Neural cell (in vitro differentiated cells): ENCODE measurements at regions not wholly inside any gene's neighbourhood (a gene's known extent, or its start where the extent isn't known, plus 50 kb on each side); places are given as distances from the start of the nearest gene placed in this dataset.

ENCODE experiments used
- H2AFZ ChIP-seq: fragments of 200-600, 300-800 bp; sonication (generic), shearing (Covaris generic); 2 replicates; pipeline ENCODE4 v1.6.0; 2014; ENCODE audit warnings: low read depth, mild to moderate bottlenecking, antibody characterized with exemption, low read length, moderate library complexity
- H3F3A ChIP-seq: fragments of 200-600 bp; shearing (Covaris generic); 2 replicates; pipeline ENCODE4 v1.6.1; 2016; ENCODE audit warnings: mild to moderate bottlenecking, moderate library complexity, mixed read lengths, antibody characterized with exemption, low read length; ENCODE audit not compliant: insufficient read depth, poor library complexity, severe bottlenecking
- H3K27ac ChIP-seq: fragments of 200-600, 300-800 bp; sonication (generic), shearing (Covaris generic); 2 replicates; pipeline ENCODE4 v1.5.1; 2014; ENCODE audit warnings: mild to moderate bottlenecking, low read length, moderate library complexity
- H3K27me3 ChIP-seq: fragments of 300-800, 200-600 bp; sonication (generic), shearing (Covaris generic); 2 replicates; pipeline ENCODE4 v1.6.0; 2014; ENCODE audit warnings: mild to moderate bottlenecking, low read depth, low read length, moderate library complexity; ENCODE audit not compliant: insufficient read depth
- H3K36me3 ChIP-seq: fragments of 300-800, 200-600 bp; sonication (generic), shearing (Covaris generic); 2 replicates; pipeline ENCODE4 v1.5.1; 2014; ENCODE audit warnings: mild to moderate bottlenecking, antibody characterized with exemption, low read length, moderate library complexity; ENCODE audit not compliant: insufficient read depth
- H3K4me2 ChIP-seq: fragments of 300-800, 200-600 bp; sonication (generic), shearing (Covaris generic); 2 replicates; pipeline ENCODE4 v1.6.0; 2014; ENCODE audit warnings: mild to moderate bottlenecking, low read length
- H3K4me3 ChIP-seq: fragments of 300-800, 200-600 bp; sonication (generic), shearing (Covaris generic); 2 replicates; pipeline ENCODE4 v1.5.1; 2014; ENCODE audit warnings: mild to moderate bottlenecking, low read length, moderate library complexity
- H3K79me2 ChIP-seq: fragments of 200-600 bp; shearing (Covaris generic); replicated peaks from 2 replicates; pipeline ENCODE4 v1.6.0; 2014; ENCODE audit warnings: mild to moderate bottlenecking, low read length, moderate library complexity; ENCODE audit not compliant: insufficient read depth
- H3K9ac ChIP-seq: fragments of 300-800, 200-600 bp; sonication (generic), shearing (Covaris generic); 2 replicates; pipeline ENCODE4 v1.6.1; 2016; ENCODE audit warnings: mild to moderate bottlenecking, low read length, mixed read lengths
- H3K9me2 ChIP-seq: fragments of 200-600 bp; shearing (Covaris generic); 2 replicates; pipeline ENCODE4 v1.6.1; 2016; ENCODE audit warnings: mild to moderate bottlenecking, low read length, mixed read lengths; ENCODE audit not compliant: insufficient read depth
- H3K9me3 ChIP-seq: fragments of 200-600, 300-800 bp; sonication (generic), shearing (Covaris generic); 2 replicates; pipeline ENCODE4 v1.6.1; 2016; ENCODE audit warnings: mild to moderate bottlenecking, mixed run types, low read length, moderate library complexity, mixed read lengths
- H4K20me1 ChIP-seq: fragments of 200-600 bp; shearing (Covaris generic); 2 replicates; pipeline ENCODE4 v1.6.1; 2016; ENCODE audit warnings: mild to moderate bottlenecking, mixed run types; ENCODE audit not compliant: insufficient read depth
- CTCF ChIP-seq: fragments of 450-650 bp; IDR thresholded peaks from 2 replicates; pipeline ENCODE4 v1.5.1; 2014; ENCODE audit warnings: antibody characterized with exemption, mild to moderate bottlenecking, moderate library complexity; ENCODE audit not compliant: poor library complexity, severe bottlenecking
- EP300 ChIP-seq: fragments of 450-650 bp; conservative IDR thresholded peaks from 2 replicates; pipeline ENCODE4 v1.6.1; 2014; ENCODE audit warnings: antibody characterized with exemption, mild to moderate bottlenecking, moderate library complexity; ENCODE audit not compliant: poor library complexity, severe bottlenecking
- EZH2 ChIP-seq: fragments of 200-600, 300-800 bp; shearing (Covaris generic), sonication (generic); IDR thresholded peaks from 2 replicates; pipeline ENCODE4 v1.6.1; 2014; ENCODE audit warnings: antibody characterized with exemption, low read length, borderline replicate concordance, mild to moderate bottlenecking; ENCODE audit not compliant: insufficient read depth, poor library complexity, severe bottlenecking
- MXI1 ChIP-seq: fragments of 450-650 bp; conservative IDR thresholded peaks from 2 replicates; pipeline ENCODE4 v1.6.1; 2014; ENCODE audit warnings: antibody characterized with exemption, mild to moderate bottlenecking; ENCODE audit not compliant: poor library complexity, severe bottlenecking
- POLR2AphosphoS5 ChIP-seq: IDR thresholded peaks from 2 replicates; pipeline ENCODE4 v1.6.1; 2012
- RAD21 ChIP-seq: fragments of 450-650 bp; conservative IDR thresholded peaks from 2 replicates; pipeline ENCODE4 v1.6.1; 2014; ENCODE audit warnings: antibody characterized with exemption, mild to moderate bottlenecking, moderate library complexity
- SMC3 ChIP-seq: fragments of 450-650 bp; conservative IDR thresholded peaks from 2 replicates; pipeline ENCODE4 v1.6.1; 2014; ENCODE audit warnings: antibody characterized with exemption, mild to moderate bottlenecking, moderate library complexity; ENCODE audit not compliant: poor library complexity
- TAF1 ChIP-seq: IDR thresholded peaks from 2 replicates; pipeline ENCODE4 v1.6.1; 2012; ENCODE audit warnings: low read depth
- TF ChIP-seq, protein P1 (sequence below): IDR thresholded peaks from 2 replicates; pipeline ENCODE4 v1.6.1; 2012; ENCODE audit warnings: borderline replicate concordance

- H3K9me3 ChIP-seq = no peaks in the 10 kb centered on the region
- no peaks in the 10 kb centered on the region for H3F3A ChIP-seq
- H3K79me2 ChIP-seq = no peaks in the 10 kb centered on the region
- TF ChIP-seq POLR2AphosphoS5 (no peak), SMC3 (no peak), MXI1 (no peak), EZH2 (no peak)
- TF ChIP-seq, protein P1, sequence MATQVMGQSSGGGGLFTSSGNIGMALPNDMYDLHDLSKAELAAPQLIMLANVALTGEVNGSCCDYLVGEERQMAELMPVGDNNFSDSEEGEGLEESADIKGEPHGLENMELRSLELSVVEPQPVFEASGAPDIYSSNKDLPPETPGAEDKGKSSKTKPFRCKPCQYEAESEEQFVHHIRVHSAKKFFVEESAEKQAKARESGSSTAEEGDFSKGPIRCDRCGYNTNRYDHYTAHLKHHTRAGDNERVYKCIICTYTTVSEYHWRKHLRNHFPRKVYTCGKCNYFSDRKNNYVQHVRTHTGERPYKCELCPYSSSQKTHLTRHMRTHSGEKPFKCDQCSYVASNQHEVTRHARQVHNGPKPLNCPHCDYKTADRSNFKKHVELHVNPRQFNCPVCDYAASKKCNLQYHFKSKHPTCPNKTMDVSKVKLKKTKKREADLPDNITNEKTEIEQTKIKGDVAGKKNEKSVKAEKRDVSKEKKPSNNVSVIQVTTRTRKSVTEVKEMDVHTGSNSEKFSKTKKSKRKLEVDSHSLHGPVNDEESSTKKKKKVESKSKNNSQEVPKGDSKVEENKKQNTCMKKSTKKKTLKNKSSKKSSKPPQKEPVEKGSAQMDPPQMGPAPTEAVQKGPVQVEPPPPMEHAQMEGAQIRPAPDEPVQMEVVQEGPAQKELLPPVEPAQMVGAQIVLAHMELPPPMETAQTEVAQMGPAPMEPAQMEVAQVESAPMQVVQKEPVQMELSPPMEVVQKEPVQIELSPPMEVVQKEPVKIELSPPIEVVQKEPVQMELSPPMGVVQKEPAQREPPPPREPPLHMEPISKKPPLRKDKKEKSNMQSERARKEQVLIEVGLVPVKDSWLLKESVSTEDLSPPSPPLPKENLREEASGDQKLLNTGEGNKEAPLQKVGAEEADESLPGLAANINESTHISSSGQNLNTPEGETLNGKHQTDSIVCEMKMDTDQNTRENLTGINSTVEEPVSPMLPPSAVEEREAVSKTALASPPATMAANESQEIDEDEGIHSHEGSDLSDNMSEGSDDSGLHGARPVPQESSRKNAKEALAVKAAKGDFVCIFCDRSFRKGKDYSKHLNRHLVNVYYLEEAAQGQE = no peak
- no peak overlapping the region for H3K9ac ChIP-seq
- H2AFZ ChIP-seq = no peak overlapping the region
- no peak overlapping the region for H3K4me3 ChIP-seq
- H4K20me1 ChIP-seq = no peaks in the 10 kb centered on the region
- no peaks in the 10 kb centered on the region for H3K36me3 ChIP-seq
- no peak overlapping the region for H3K27ac ChIP-seq
- H3K4me2 ChIP-seq = no peak overlapping the region
- H3K27me3 ChIP-seq = no peaks in the 10 kb centered on the region
- no peaks in the 10 kb centered on the region for H3K9me2 ChIP-seq
Observed at GRCh38 chr4:152115118-152115517, 354.3 kb upstream of the GATB start.

GRCh38 chr4:152114562-152114961, 353.8 kb upstream of the GATB start:
- H3K9ac ChIP-seq = no peak overlapping the region
- no peaks in the 10 kb centered on the region for H3K9me2 ChIP-seq
- TF ChIP-seq POLR2AphosphoS5 (no peak), EP300 (no peak), EZH2 (no peak), RAD21 (no peak), TAF1 (no peak)

GRCh38 chr4:152112887-152113286, 352.1 kb upstream of the GATB start:
- Histone ChIP-seq H3F3A (no peaks in the 10 kb centered on the region), H3K4me2 (no peak overlapping the region), H3K4me3 (no peak overlapping the region), H4K20me1 (no peaks in the 10 kb centered on the region), H2AFZ (no peak overlapping the region), H3K27ac (no peak overlapping the region), H3K27me3 (no peaks in the 10 kb centered on the region), H3K79me2 (no peaks in the 10 kb centered on the region), H3K36me3 (no peaks in the 10 kb centered on the region), H3K9me2 (no peaks in the 10 kb centered on the region), H3K9ac (no peak overlapping the region), H3K9me3 (no peaks in the 10 kb centered on the region)
- TF ChIP-seq SMC3 (no peak), RAD21 (no peak), CTCF (no peak), EP300 (no peak), EZH2 (no peak), MXI1 (no peak), POLR2AphosphoS5 (no peak), TAF1 (no peak)
- TF ChIP-seq, protein P1 = no peak

More at GRCh38 chr4:152114562-152114961, 353.8 kb upstream of the GATB start:
- Histone ChIP-seq H2AFZ (no peak overlapping the region), H3K36me3 (no peaks in the 10 kb centered on the region), H3K79me2 (no peaks in the 10 kb centered on the region), H3F3A (no peaks in the 10 kb centered on the region), H4K20me1 (no peaks in the 10 kb centered on the region), H3K4me3 (no peak overlapping the region), H3K27ac (no peak overlapping the region), H3K9me3 (no peaks in the 10 kb centered on the region), H3K27me3 (no peaks in the 10 kb centered on the region), H3K4me2 (no peak overlapping the region)
